ENCODE measurements at regions not wholly inside any gene's neighbourhood (a gene's known extent, or its start where the extent isn't known, plus 50 kb on each side); places are given as distances from the start of the nearest gene placed in this dataset.

DNA sequence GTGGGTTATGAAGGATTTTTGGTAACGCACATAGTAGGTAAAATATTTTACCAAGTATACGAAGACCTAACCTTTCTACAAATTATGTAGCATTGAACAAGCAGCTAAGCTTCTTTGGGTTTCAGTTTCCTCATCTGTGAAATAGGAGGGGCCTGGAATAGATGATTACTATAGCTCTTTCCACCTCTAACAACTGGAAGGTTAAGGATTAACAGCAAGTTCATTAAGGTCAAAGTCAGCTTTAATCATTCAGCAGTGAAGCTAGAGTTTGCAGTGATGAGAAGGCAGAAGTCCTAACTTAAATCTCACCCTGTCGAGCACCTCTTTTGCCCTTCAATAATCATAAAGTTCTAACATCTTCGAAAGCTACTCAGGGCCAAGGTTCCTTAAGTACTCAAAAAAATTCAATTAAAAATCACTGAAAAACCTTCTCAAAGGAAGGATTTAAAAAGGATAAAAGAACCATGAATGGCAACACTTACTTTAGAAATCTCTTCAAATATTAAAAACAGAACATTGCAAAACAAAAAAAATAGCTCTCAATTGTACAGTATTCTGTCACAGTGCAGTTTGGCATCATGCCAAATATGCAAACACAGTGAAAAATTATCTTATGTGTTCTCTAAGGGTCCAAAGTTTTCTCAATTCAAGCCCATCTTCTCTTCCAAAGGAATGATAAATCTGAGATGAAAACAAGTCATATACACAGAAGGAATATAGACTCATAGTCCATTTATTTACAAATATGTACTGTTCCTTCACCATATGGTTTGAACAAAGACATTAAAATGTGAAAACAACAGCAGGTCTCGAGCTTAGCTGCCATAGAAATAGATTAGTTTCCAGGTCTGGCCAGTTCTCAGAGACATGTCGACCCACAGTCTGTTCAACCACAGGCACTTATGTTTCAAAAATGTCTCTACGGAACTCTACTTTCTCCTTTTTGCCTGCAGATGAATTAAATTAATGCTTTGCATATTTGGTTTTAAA, 152.0 kb upstream of the SLC13A1 start:
- H3K27me3 ChIP-seq (ENCODE audit: insufficient read depth): no peaks in the 10 kb centered on the region
- no peaks in the 10 kb centered on the region for H3F3A ChIP-seq (replicated peaks; ENCODE audit: low read depth)
- no peak overlapping the region for H3K4me3 ChIP-seq
- H3K4me2 ChIP-seq: no peak overlapping the region
- H3K79me2 ChIP-seq (replicated peaks; ENCODE audit: insufficient read depth): no peaks in the 10 kb centered on the region
- no peak for DNase-seq (ENCODE audit: low spot score)
- Mint-ChIP-seq H3K4me1 (peaks cover 19% of the 10 kb centered on the region), H3K27me3 (ENCODE audit: insufficient read depth, low read depth, poor library complexity) (peaks cover 5% of the 10 kb centered on the region), H3K4me3 (no peak overlapping the region), H3K9me3 (no peaks in the 10 kb centered on the region; the same call in 2 of the 3 replicates), H3K36me3 (ENCODE audit: low read depth) (no peaks in the 10 kb centered on the region), H3K27ac (no peak overlapping the region)
- H3K9me2 ChIP-seq (ENCODE audit: insufficient read depth): peaks cover 6% of the 10 kb centered on the region; the same call in 1 of the 2 replicates
- no peak for ATAC-seq
- H3K27ac ChIP-seq (ENCODE audit: low read depth): no peak overlapping the region
- H3K36me3 ChIP-seq (ENCODE audit: insufficient read depth): no peaks in the 10 kb centered on the region
- TF ChIP-seq ZNF462 (CRISPR knock-in tag; IDR thresholded peaks at IDR 0.05) (no peak), ZNF331 (CRISPR knock-in tag; IDR thresholded peaks at IDR 0.05; ENCODE audit: low read depth) (no peak), NANOG (IDR thresholded peaks at IDR 0.05; ENCODE audit: borderline replicate concordance) (no peak), ZNF114 (CRISPR knock-in tag; IDR thresholded peaks at IDR 0.05) (no peak)
- TF ChIP-seq, protein P1, sequence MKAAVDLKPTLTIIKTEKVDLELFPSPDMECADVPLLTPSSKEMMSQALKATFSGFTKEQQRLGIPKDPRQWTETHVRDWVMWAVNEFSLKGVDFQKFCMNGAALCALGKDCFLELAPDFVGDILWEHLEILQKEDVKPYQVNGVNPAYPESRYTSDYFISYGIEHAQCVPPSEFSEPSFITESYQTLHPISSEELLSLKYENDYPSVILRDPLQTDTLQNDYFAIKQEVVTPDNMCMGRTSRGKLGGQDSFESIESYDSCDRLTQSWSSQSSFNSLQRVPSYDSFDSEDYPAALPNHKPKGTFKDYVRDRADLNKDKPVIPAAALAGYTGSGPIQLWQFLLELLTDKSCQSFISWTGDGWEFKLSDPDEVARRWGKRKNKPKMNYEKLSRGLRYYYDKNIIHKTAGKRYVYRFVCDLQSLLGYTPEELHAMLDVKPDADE (IDR thresholded peaks at IDR 0.05): no peak
- H2AFZ ChIP-seq: 0 out of 2 replicates have a peak overlapping the region, but pooled peaks have one; percentile 19
- no peaks in the 10 kb centered on the region for H4K20me1 ChIP-seq (replicated peaks; ENCODE audit: insufficient read depth)
- peaks cover 9% of the 10 kb centered on the region; the same call in 1 of the 2 replicates for H3K4me1 ChIP-seq (ENCODE audit: insufficient read depth)

Measured in GM23338 (cell line).